DND-41 (cell line): ENCODE measurements at regions not wholly inside any gene's neighbourhood (a gene's known extent, or its start where the extent isn't known, plus 50 kb on each side); places are given as distances from the start of the nearest gene placed in this dataset.

Experiments used
- CTCF ChIP-seq: IDR thresholded peaks from 2 replicates; pipeline ENCODE4 v1.5.1; 2012; ENCODE audit warnings: borderline replicate concordance, low read length, moderate library complexity, mild to moderate bottlenecking; ENCODE audit not compliant: poor library complexity, severe bottlenecking; ENCODE audit errors: extremely low read depth
- EZH2 ChIP-seq: IDR thresholded peaks from 3 replicates; pipeline ENCODE4 v1.6.1; 2012; ENCODE audit warnings: borderline replicate concordance, low read depth, mild to moderate bottlenecking, moderate library complexity, low read length, inconsistent platforms; ENCODE audit not compliant: severe bottlenecking

- TF ChIP-seq EZH2 (no peak), CTCF (no peak)
Observed at GRCh38 chr1:80966266-80966665, 834.5 kb upstream of the ADGRL2 start.
